GOT3 (cell line): ENCODE measurements at regions not wholly inside any gene's neighbourhood (a gene's known extent, or its start where the extent isn't known, plus 50 kb on each side); places are given as distances from the start of the nearest gene placed in this dataset.

Experiments
- DNase-seq: peaks from one replicate; lab custom pipeline; 2025; ENCODE audit warnings: mixed read lengths; lab: John Stamatoyannopoulos, UW

DNA sequence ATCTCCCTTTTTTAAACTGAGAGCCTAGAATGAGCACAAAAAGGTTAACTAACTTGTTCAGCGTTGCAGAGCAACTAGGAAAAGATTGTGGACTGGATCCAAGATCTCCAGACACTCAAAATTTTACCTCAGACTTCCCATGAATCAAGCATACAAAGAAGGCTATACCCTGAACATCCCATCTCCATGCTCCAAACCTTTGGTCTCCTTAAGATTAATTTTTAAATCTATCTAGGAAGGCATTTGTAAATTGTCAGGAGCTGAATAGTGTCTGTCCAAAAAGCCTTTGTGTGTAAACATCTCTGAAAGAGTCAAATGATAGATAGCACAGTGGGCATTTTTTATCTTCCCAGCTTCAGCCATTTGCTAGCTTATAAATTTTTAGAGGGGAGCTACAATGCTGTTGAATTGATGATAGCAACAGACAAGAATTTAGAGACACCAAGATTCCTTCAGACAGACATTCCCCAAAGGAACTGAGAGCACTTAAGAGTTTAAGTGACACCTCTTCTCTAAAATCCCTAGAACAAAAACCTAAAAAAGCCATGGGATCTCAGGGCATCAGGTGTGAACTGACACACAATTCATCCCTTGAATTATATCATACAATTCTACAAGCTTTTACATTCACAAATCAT lies 480.8 kb upstream of the FAM241A start:
- DNase-seq, result no peak

GRCh38 chr4:111666826-111667360 lies 478.4 kb upstream of the FAM241A start:
- DNase-seq, result no peak

- no peak for DNase-seq
These were observed 473.5 kb upstream of the FAM241A start for GRCh38 chr4:111671756-111672155.

- DNase-seq, result no peak
These were observed 469.5 kb upstream of the FAM241A start for GRCh38 chr4:111675746-111676145.

DNA sequence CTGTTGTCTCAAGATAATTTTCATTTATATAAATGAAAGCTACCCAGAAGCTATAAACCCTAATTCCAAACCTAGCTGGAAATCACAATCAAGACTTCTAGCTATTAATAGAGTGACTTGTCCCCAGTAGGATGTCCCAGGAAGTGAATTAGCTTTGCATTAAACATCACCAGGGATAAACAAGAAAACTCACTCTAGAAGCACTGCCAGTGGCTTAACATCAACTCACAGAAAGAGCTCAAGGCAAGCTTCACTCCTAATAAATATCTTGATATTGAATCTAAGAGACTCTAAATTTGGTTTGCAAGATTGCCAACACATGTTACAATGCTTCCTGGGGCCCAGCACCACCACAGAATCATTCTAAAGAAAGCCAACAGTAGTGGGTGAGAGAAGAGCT lies 468.7 kb upstream of the FAM241A start:
- no peak for DNase-seq

DNA sequence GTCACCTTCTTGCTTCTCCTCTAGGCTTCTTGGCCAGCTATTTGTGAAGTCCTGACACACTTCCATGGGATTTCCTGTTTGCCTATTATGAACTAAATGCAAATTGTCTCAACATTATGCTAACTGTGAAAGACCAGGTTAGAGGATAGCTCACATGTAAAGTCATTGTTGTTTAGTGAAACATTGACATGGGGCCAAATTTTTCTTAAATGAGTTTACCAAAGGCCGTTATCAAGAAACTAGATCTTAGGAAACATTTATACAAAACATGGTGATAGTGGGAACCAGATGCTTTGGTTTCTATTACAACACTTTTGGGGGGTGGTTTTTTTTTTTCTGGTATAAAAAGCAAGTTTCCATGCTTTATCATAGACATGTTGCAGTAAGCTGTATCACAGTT lies 466.8 kb upstream of the FAM241A start:
- no peak for DNase-seq

- no peak for DNase-seq
These were observed 466.3 kb upstream of the FAM241A start for GRCh38 chr4:111678908-111679307.

DNA sequence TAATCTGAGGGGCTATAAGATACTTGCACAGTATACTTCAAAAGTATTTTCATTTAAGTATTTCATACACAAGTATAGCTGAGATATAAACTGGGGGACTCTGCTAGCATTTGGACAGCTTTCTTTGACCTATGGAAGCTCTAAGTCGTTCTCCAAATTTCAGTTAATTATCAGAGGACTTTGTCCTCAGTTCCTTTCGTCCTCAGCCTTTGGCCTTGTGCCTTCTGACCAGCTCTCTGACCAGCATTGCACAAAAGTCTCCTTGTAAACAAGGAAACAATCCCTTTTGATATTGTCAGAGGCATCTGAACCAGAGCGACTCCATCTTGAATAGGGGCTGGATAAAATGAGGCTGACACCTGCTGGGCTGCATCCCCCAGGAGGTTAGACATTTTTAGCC lies 464.0 kb upstream of the FAM241A start:
- DNase-seq, result no peak

GRCh38 chr4:111681751-111682150 lies 463.5 kb upstream of the FAM241A start:
- DNase-seq, result no peak

GRCh38 chr4:111685205-111685604 lies 460.0 kb upstream of the FAM241A start:
- no peak for DNase-seq

DNA sequence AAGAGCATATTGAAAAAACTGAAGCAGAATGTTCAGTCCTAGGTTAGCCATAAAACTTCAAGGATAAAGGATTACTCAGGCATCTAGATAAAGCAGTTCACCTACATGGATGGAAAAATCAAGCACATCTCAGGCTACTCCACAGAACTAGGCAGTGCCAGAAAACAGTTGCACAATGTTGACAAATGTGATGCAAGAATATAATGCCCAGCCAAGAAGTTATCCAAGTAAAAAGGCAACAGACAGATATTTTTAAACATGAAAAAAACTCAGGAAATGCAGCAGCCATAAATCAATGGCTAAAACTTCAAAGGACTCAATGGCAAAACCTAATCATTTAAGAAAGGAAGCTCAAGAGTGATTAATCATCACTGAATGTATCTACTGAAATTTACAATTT lies 456.0 kb upstream of the FAM241A start:
- no peak for DNase-seq

DNA sequence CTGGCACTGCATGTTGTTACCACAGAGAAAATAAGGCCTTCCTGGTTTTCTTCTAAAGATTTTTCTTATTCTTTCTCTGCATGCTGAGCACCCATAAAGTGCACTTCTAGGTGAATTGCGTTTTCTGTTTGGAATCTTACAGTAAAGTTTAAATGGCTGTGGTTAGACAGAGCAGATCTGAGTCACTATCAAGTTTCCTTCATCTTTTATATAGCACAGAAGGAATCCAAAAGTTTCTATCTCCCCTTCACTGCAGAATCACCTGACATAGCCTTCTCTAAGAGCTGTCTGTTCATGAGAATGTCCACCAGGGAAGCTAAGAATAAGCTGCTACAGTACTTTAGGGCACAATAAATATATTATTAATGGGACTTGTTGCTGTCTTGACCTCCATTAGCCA lies 455.5 kb upstream of the FAM241A start:
- no peak for DNase-seq

DNA sequence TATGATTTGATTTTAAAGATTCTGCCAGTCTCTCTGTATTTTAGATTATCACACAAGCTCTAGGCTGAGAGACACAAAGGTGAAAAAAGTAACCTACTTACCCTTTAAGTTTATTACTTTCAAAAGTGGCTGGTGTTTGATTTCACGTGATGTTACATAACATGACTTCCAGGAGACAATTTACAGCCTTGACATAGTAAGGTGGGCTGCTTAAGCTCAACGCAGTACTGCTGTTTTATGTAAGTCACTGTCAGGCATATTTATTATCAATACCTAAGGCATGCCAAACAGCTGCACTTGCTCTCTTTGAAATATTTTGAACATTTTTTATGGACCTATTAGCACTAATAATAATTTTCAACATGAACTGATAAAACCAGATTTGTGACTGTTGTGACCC lies 451.5 kb upstream of the FAM241A start:
- DNase-seq, result no peak

- DNase-seq, result no peak
These were observed 449.6 kb upstream of the FAM241A start for GRCh38 chr4:111695677-111696076.

DNA sequence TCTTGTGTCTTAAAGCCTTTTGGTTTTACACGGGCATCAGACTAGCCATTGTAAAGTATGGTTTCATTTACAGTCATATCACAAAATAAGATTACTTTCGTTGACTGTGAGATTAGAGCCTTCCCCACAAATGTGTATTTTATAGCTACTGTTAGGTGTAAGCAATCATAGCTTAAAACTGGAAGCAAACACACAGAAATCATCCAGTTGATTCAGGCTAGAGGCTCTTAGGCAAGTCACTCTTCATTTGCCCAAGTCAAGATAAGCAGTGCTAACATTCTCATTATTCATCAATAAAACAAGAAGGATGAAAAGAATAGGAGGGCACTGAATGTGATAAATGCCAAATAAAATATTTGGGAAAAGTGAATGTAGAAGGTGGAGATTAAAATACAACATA lies 448.7 kb upstream of the FAM241A start:
- DNase-seq, result no peak

- DNase-seq, result no peak
These were observed 447.9 kb upstream of the FAM241A start for GRCh38 chr4:111697176-111697942.

GRCh38 chr4:111698361-111698760 lies 446.9 kb upstream of the FAM241A start:
- DNase-seq, result no peak

GRCh38 chr4:111699165-111699564 lies 446.1 kb upstream of the FAM241A start:
- no peak for DNase-seq

DNA sequence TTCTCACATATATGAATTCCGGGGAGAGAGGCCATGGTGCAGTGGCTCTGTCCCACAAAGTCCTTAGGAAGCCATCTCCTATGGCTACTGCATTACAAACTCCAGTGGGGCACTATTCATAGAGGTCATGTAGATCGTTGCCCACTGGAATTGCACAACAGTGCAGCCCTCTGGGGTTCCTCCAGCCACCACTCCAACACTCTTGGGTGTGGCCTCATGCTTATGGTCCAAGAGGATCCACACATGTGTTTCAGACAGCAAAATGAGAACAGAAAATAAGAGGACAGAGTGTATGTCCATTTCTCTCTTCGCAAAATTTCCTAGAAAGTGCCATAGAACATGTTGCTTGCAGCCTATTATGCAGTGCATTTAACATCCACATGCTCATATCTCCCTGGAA lies 444.2 kb upstream of the FAM241A start:
- no peak for DNase-seq

GRCh38 chr4:111707491-111707890 lies 437.8 kb upstream of the FAM241A start:
- no peak for DNase-seq

DNA sequence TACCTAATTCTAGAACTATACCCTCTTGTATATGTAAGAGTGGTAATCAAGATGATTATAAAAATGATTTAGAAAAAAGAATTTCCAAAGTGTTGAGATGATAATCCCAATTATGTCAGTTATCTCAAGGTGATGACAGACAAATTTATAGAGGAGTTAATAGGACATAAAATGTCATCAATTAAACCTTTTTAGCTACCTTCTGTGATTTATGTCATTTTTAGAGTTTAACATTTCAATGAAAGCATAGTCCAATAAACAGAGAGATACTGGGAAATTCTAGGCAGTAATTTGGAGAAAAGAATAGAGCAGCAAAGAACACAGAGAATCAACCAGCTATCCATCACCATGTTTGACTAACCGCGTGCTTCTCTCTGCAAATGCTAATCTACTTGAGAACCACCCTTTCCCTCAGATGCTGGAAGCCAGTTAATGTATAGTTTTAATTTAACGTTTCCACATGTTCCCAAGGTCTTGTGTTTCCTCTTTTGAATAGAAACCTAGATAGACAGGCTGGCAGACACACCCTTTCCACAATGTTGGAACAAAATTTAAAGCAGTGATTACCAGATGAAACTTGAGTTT lies 433.1 kb upstream of the FAM241A start:
- no peak for DNase-seq

DNA sequence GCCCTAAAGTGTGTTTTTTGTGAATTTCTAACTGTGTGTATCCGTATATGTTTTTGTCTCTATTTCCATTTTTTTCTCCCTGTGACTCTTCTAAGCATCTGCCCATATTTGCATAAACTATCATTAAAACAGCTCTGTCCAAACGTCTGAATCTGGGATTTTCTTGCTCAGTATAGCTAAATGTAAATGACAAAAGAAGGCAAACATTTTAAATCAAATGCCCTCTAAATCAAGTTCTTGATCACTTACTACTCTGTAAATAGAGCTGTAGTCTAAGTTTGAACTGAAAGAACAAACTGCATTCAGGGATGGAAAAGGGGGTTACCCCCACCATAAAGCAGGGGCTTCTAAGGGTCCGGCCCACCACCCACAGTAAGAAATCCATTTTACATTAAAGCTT lies 432.0 kb upstream of the FAM241A start:
- no peak for DNase-seq

- no peak for DNase-seq
These were observed 427.3 kb upstream of the FAM241A start for GRCh38 chr4:111717921-111718320.
